ENCODE measurements at regions not wholly inside any gene's neighbourhood (a gene's known extent, or its start where the extent isn't known, plus 50 kb on each side); places are given as distances from the start of the nearest gene placed in this dataset.

GRCh38 chr5:32955814-32956213, 244.7 kb downstream of the NPR3 start:
- H3K27ac ChIP-seq (replicated peaks; ENCODE audit: low read length): no peak overlapping the region
- H2AK5ac ChIP-seq (ENCODE audit: low read depth, low read length): no peak overlapping the region
- no peak overlapping the region for H3K9ac ChIP-seq (ENCODE audit: low read depth, low read length, poor library complexity)
- no peaks in the 10 kb centered on the region for H3K79me1 ChIP-seq (ENCODE audit: low read depth, low read length)
- no peaks in the 10 kb centered on the region for H3K36me3 ChIP-seq (replicated peaks in 1 of 2; ENCODE audit: control insufficient read depth in 2 of 2, insufficient read depth in 2 of 2, low read length in 2 of 2)
- no peak overlapping the region for H3K4me2 ChIP-seq (ENCODE audit: insufficient read depth, low read length, poor library complexity, severe bottlenecking)
- no peak overlapping the region for H4K91ac ChIP-seq (ENCODE audit: low read depth, low read length, poor library complexity)
- no peak overlapping the region for H3K18ac ChIP-seq (ENCODE audit: low read length)
- WGBS, 2 donors (ENCODE audit: extremely low coverage in 2 of 2, insufficient read length in 2 of 2, insufficient replicate concordance in 1 of 2): no CpG with 5 or more reads among the region's 1 CpG
- H3K9me3 ChIP-seq (replicated peaks in 1 of 2; ENCODE audit: control insufficient read depth in 2 of 2, insufficient read depth in 1 of 2, low read depth in 1 of 2, low read length in 2 of 2): no peaks in the 10 kb centered on the region
- H2BK5ac ChIP-seq (ENCODE audit: low read length): no peak overlapping the region
- no peak overlapping the region for H2BK120ac ChIP-seq (ENCODE audit: low read depth, low read length)
- H2AFZ ChIP-seq (ENCODE audit: low read length): no peak overlapping the region
- H3K14ac ChIP-seq (ENCODE audit: low read length): no peak overlapping the region
- DNase-seq (ENCODE audit: low spot score): no peak
- H3K23ac ChIP-seq (ENCODE audit: low read depth, low read length, poor library complexity): no peak overlapping the region
- no peak overlapping the region for H3K4me3 ChIP-seq (ENCODE audit: low read length in 2 of 2)
- peaks cover 0 to 9% of the 10 kb centered on the region in 2 donors for H3K4me1 ChIP-seq (ENCODE audit: control insufficient read depth in 2 of 2, insufficient read depth in 1 of 2, low read depth in 1 of 2, low read length in 2 of 2)
- H3K27me3 ChIP-seq (ENCODE audit: control insufficient read depth in 3 of 3, insufficient read depth in 3 of 3, low read depth in 1 of 3, low read length in 3 of 3): no peaks in the 10 kb centered on the region
- H2BK12ac ChIP-seq (ENCODE audit: low read length): no peak overlapping the region
- no peak overlapping the region for H4K8ac ChIP-seq (ENCODE audit: low read depth, low read length)
- no peak overlapping the region for H3K4ac ChIP-seq (ENCODE audit: low read length)
- H2BK15ac ChIP-seq (ENCODE audit: low read length): no peak overlapping the region

- H2BK5ac ChIP-seq (ENCODE audit: low read length): no peak overlapping the region
- H3K14ac ChIP-seq (ENCODE audit: low read length): no peak overlapping the region
- H3K18ac ChIP-seq (ENCODE audit: low read length): no peak overlapping the region
- no peak overlapping the region for H3K27ac ChIP-seq (replicated peaks; ENCODE audit: low read length)
- H3K4ac ChIP-seq (ENCODE audit: low read length): no peak overlapping the region
- no peak overlapping the region for H3K23ac ChIP-seq (ENCODE audit: low read depth, low read length, poor library complexity)
- H3K4me2 ChIP-seq (ENCODE audit: insufficient read depth, low read length, poor library complexity, severe bottlenecking): no peak overlapping the region
- H4K8ac ChIP-seq (ENCODE audit: low read depth, low read length): no peak overlapping the region
- H3K4me3 ChIP-seq (ENCODE audit: low read length in 2 of 2): no peak overlapping the region
- H2BK120ac ChIP-seq (ENCODE audit: low read depth, low read length): no peak overlapping the region
- H4K91ac ChIP-seq (ENCODE audit: low read depth, low read length, poor library complexity): no peak overlapping the region
- H3K27me3 ChIP-seq (ENCODE audit: control insufficient read depth in 3 of 3, insufficient read depth in 3 of 3, low read depth in 1 of 3, low read length in 3 of 3): no peaks in the 10 kb centered on the region
- WGBS, 2 donors (ENCODE audit: extremely low coverage in 2 of 2, insufficient read length in 2 of 2, insufficient replicate concordance in 1 of 2): no CpG with 5 or more reads among the region's 2 CpGs
- peaks cover 0 to 2% of the 10 kb centered on the region in 2 donors for H3K4me1 ChIP-seq (ENCODE audit: control insufficient read depth in 2 of 2, insufficient read depth in 1 of 2, low read depth in 1 of 2, low read length in 2 of 2)
- H2BK12ac ChIP-seq (ENCODE audit: low read length): no peak overlapping the region
- H3K36me3 ChIP-seq (replicated peaks in 1 of 2; ENCODE audit: control insufficient read depth in 2 of 2, insufficient read depth in 2 of 2, low read length in 2 of 2): no peaks in the 10 kb centered on the region
- no peaks in the 10 kb centered on the region for H3K9me3 ChIP-seq (replicated peaks in 1 of 2; ENCODE audit: control insufficient read depth in 2 of 2, insufficient read depth in 1 of 2, low read depth in 1 of 2, low read length in 2 of 2)
- no peak overlapping the region for H3K9ac ChIP-seq (ENCODE audit: low read depth, low read length, poor library complexity)
- no peak overlapping the region for H2AFZ ChIP-seq (ENCODE audit: low read length)
- no peak overlapping the region for H2BK15ac ChIP-seq (ENCODE audit: low read length)
- no peak overlapping the region for H2AK5ac ChIP-seq (ENCODE audit: low read depth, low read length)
- H3K79me1 ChIP-seq (ENCODE audit: low read depth, low read length): no peaks in the 10 kb centered on the region
- DNase-seq (ENCODE audit: low spot score): no peak
Measured at GRCh38 chr5:32960340-32961058, 249.4 kb downstream of the NPR3 start.

- H3K23ac ChIP-seq (ENCODE audit: low read depth, low read length, poor library complexity): no peak overlapping the region
- WGBS, 2 donors (ENCODE audit: extremely low coverage in 2 of 2, insufficient read length in 2 of 2, insufficient replicate concordance in 1 of 2): no CpG with 5 or more reads among the region's 1 CpG
- H4K8ac ChIP-seq (ENCODE audit: low read depth, low read length): no peak overlapping the region
- H3K14ac ChIP-seq (ENCODE audit: low read length): no peak overlapping the region
- no peak overlapping the region for H3K27ac ChIP-seq (replicated peaks; ENCODE audit: low read length)
- H3K4ac ChIP-seq (ENCODE audit: low read length): no peak overlapping the region
- no peak overlapping the region for H3K9ac ChIP-seq (ENCODE audit: low read depth, low read length, poor library complexity)
- H3K36me3 ChIP-seq (replicated peaks in 1 of 2; ENCODE audit: control insufficient read depth in 2 of 2, insufficient read depth in 2 of 2, low read length in 2 of 2): no peaks in the 10 kb centered on the region
- H3K4me3 ChIP-seq (ENCODE audit: low read length in 2 of 2): no peak overlapping the region
- no peak for DNase-seq (ENCODE audit: low spot score)
- H2AFZ ChIP-seq (ENCODE audit: low read length): no peak overlapping the region
- peaks cover 0 to 2% of the 10 kb centered on the region in 2 donors for H3K9me3 ChIP-seq (replicated peaks in 1 of 2; ENCODE audit: control insufficient read depth in 2 of 2, insufficient read depth in 1 of 2, low read depth in 1 of 2, low read length in 2 of 2)
- no peaks in the 10 kb centered on the region for H3K4me1 ChIP-seq (ENCODE audit: control insufficient read depth in 2 of 2, insufficient read depth in 1 of 2, low read depth in 1 of 2, low read length in 2 of 2)
- no peaks in the 10 kb centered on the region for H3K79me1 ChIP-seq (ENCODE audit: low read depth, low read length)
- no peak overlapping the region for H2BK5ac ChIP-seq (ENCODE audit: low read length)
- H2AK5ac ChIP-seq (ENCODE audit: low read depth, low read length): no peak overlapping the region
- H3K27me3 ChIP-seq (ENCODE audit: control insufficient read depth in 3 of 3, insufficient read depth in 3 of 3, low read depth in 1 of 3, low read length in 3 of 3): no peaks in the 10 kb centered on the region
- H2BK12ac ChIP-seq (ENCODE audit: low read length): no peak overlapping the region
- no peak overlapping the region for H3K18ac ChIP-seq (ENCODE audit: low read length)
- no peak overlapping the region for H4K91ac ChIP-seq (ENCODE audit: low read depth, low read length, poor library complexity)
- H2BK120ac ChIP-seq (ENCODE audit: low read depth, low read length): no peak overlapping the region
- no peak overlapping the region for H3K4me2 ChIP-seq (ENCODE audit: insufficient read depth, low read length, poor library complexity, severe bottlenecking)
- H2BK15ac ChIP-seq (ENCODE audit: low read length): no peak overlapping the region
Measured at GRCh38 chr5:32961059-32961415, 249.9 kb downstream of the NPR3 start.

- Histone ChIP-seq H3K4me3 (ENCODE audit: low read length in 2 of 2) (no peak overlapping the region), H2AK5ac (ENCODE audit: low read depth, low read length) (no peak overlapping the region), H2BK120ac (ENCODE audit: low read depth, low read length) (no peak overlapping the region), H4K8ac (ENCODE audit: low read depth, low read length) (no peak overlapping the region), H3K79me1 (ENCODE audit: low read depth, low read length) (no peaks in the 10 kb centered on the region), H2AFZ (ENCODE audit: low read length) (no peak overlapping the region), H3K18ac (ENCODE audit: low read length) (no peak overlapping the region), H3K23ac (ENCODE audit: low read depth, low read length, poor library complexity) (no peak overlapping the region), H3K4ac (ENCODE audit: low read length) (no peak overlapping the region), H3K4me2 (ENCODE audit: insufficient read depth, low read length, poor library complexity, severe bottlenecking) (no peak overlapping the region), H3K36me3 (replicated peaks in 1 of 2; ENCODE audit: control insufficient read depth in 2 of 2, insufficient read depth in 2 of 2, low read length in 2 of 2) (no peaks in the 10 kb centered on the region), H4K91ac (ENCODE audit: low read depth, low read length, poor library complexity) (no peak overlapping the region), H2BK12ac (ENCODE audit: low read length) (no peak overlapping the region), H2BK5ac (ENCODE audit: low read length) (no peak overlapping the region), H3K4me1 (ENCODE audit: control insufficient read depth in 2 of 2, insufficient read depth in 1 of 2, low read depth in 1 of 2, low read length in 2 of 2) (no peaks in the 10 kb centered on the region), H3K27ac (replicated peaks; ENCODE audit: low read length) (no peak overlapping the region), H3K14ac (ENCODE audit: low read length) (no peak overlapping the region), H3K27me3 (ENCODE audit: control insufficient read depth in 3 of 3, insufficient read depth in 3 of 3, low read depth in 1 of 3, low read length in 3 of 3) (no peaks in the 10 kb centered on the region), H3K9ac (ENCODE audit: low read depth, low read length, poor library complexity) (no peak overlapping the region), H3K9me3 (replicated peaks in 1 of 2; ENCODE audit: control insufficient read depth in 2 of 2, insufficient read depth in 1 of 2, low read depth in 1 of 2, low read length in 2 of 2) (peaks cover 0 to 2% of the 10 kb centered on the region in 2 donors), H2BK15ac (ENCODE audit: low read length) (no peak overlapping the region)
- DNase-seq (ENCODE audit: low spot score): no peak
- WGBS, 2 donors (ENCODE audit: extremely low coverage in 2 of 2, insufficient read length in 2 of 2, insufficient replicate concordance in 1 of 2): 100% methylated on average over 1 of the region's 3 CpGs; no CpG with 5 or more reads in 1 of the 2 donors
Measured at GRCh38 chr5:32964261-32964660, 253.1 kb downstream of the NPR3 start.
